ENCODE measurements at regions not wholly inside any gene's neighbourhood (a gene's known extent, or its start where the extent isn't known, plus 50 kb on each side); places are given as distances from the start of the nearest gene placed in this dataset.

DNA sequence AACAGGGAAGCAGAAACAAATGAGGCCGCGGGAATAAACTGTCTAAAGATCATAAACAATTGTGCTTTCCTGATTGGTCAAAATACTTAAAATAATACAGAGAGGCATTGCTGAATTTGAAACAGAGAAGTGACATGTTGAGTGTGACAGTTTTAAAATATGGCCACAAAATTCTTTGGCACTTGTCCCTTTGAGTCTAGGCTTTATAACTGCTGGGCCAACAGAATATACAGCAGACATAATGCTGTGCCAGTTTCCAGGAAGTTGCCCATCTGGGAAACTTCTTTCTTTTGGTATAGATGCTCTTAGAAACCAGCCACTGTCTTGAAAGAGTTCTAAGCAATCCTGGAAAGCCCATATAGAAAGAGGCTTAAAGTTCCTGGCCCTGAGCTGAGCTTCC is 668.4 kb downstream of the CENPC start:
- TF ChIP-seq, protein P1, sequence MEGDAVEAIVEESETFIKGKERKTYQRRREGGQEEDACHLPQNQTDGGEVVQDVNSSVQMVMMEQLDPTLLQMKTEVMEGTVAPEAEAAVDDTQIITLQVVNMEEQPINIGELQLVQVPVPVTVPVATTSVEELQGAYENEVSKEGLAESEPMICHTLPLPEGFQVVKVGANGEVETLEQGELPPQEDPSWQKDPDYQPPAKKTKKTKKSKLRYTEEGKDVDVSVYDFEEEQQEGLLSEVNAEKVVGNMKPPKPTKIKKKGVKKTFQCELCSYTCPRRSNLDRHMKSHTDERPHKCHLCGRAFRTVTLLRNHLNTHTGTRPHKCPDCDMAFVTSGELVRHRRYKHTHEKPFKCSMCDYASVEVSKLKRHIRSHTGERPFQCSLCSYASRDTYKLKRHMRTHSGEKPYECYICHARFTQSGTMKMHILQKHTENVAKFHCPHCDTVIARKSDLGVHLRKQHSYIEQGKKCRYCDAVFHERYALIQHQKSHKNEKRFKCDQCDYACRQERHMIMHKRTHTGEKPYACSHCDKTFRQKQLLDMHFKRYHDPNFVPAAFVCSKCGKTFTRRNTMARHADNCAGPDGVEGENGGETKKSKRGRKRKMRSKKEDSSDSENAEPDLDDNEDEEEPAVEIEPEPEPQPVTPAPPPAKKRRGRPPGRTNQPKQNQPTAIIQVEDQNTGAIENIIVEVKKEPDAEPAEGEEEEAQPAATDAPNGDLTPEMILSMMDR (IDR thresholded peaks at IDR 0.05; ENCODE audit: unreplicated experiment in 3 of 3), result no peak
- H3K36me3 Mint-ChIP-seq (ENCODE audit: low read depth), result no peaks in the 10 kb centered on the region
- peaks cover 4% of the 10 kb centered on the region for H3K9me3 Mint-ChIP-seq
- H3K4me1 Mint-ChIP-seq, result no peaks in the 10 kb centered on the region
- no peak overlapping the region for H3K27ac Mint-ChIP-seq
- H3K27me3 Mint-ChIP-seq (ENCODE audit: low read depth), result no peaks in the 10 kb centered on the region
- H3K4me3 Mint-ChIP-seq, result no peak overlapping the region

DNA sequence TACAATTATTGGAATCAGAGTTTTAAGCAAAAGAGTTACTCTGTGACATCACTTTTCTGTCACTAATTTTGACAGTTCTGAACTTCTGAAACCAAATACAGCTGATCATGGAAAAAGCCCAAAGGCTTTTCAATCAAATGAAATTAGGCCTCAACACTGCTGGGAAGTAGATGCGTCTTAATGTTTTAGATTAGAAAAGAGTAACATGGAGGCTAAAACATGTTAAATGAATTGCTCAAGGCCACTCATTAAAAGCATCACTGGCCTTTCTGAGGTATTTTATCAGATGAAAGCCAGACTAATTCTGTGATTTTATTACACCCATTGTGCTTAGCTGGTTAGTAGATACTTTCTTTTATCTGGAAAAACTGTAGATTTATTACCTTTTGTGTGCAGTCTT is 672.6 kb downstream of the CENPC start:
- no peaks in the 10 kb centered on the region for H3K36me3 Mint-ChIP-seq (ENCODE audit: low read depth)
- no peak overlapping the region for H3K27ac Mint-ChIP-seq
- TF ChIP-seq, protein P1 (IDR thresholded peaks at IDR 0.05; ENCODE audit: unreplicated experiment in 3 of 3), result no peak
- peaks cover 5% of the 10 kb centered on the region for H3K27me3 Mint-ChIP-seq (ENCODE audit: low read depth)
- H3K4me3 Mint-ChIP-seq, result no peak overlapping the region
- no peaks in the 10 kb centered on the region for H3K9me3 Mint-ChIP-seq
- H3K4me1 Mint-ChIP-seq, result no peaks in the 10 kb centered on the region

DNA sequence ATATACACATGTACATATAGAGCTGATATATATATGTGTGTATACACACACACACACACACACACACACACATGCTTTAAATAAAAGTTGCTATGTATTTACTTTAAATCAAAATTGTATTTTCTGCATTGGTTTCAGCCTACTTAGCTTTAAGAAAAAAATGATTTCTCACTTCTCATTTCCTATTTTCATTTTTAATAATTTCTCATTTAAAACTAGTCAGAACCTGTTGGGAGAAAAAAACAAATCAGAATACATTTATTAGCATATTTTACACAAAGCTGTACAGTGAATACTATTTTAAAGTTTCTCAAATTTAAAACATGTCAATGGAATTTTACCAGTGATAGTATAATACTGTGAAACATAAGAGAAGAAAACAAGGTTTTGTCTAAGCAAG is 681.8 kb downstream of the CENPC start:
- no peak overlapping the region for H3K27ac Mint-ChIP-seq
- no peak overlapping the region for H3K4me3 Mint-ChIP-seq
- H3K36me3 Mint-ChIP-seq (ENCODE audit: low read depth), result no peaks in the 10 kb centered on the region
- H3K9me3 Mint-ChIP-seq, result peaks cover 10% of the 10 kb centered on the region
- no peaks in the 10 kb centered on the region for H3K4me1 Mint-ChIP-seq
- TF ChIP-seq, protein P1 (IDR thresholded peaks at IDR 0.05; ENCODE audit: unreplicated experiment in 3 of 3), result no peak
- H3K27me3 Mint-ChIP-seq (ENCODE audit: low read depth), result peaks cover 4% of the 10 kb centered on the region

DNA sequence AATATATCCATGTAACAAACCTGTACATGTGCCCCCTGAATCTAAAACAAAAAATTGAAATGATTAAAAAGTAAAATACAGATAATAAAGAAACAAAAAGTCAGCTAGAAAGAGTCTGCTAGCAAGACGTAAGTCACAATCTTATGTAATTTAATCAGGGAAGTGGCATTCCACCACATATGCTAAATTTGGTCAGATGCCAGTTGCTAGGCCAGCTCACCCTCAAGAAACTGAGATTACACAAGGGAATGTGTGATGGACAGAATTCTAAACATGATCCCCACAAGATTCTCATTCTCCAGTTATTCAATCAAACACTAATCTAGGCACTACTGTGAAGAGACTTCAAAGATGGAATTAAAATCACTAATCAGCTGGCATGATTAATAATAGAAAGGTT is 689.3 kb downstream of the CENPC start:
- H3K36me3 Mint-ChIP-seq (ENCODE audit: low read depth), result no peaks in the 10 kb centered on the region
- TF ChIP-seq, protein P1 (IDR thresholded peaks at IDR 0.05; ENCODE audit: unreplicated experiment in 3 of 3), result no peak
- no peak overlapping the region for H3K4me3 Mint-ChIP-seq
- no peak overlapping the region for H3K27ac Mint-ChIP-seq
- H3K27me3 Mint-ChIP-seq (ENCODE audit: low read depth), result peaks cover 4% of the 10 kb centered on the region
- peaks cover 7% of the 10 kb centered on the region for H3K9me3 Mint-ChIP-seq
- no peaks in the 10 kb centered on the region for H3K4me1 Mint-ChIP-seq

DNA sequence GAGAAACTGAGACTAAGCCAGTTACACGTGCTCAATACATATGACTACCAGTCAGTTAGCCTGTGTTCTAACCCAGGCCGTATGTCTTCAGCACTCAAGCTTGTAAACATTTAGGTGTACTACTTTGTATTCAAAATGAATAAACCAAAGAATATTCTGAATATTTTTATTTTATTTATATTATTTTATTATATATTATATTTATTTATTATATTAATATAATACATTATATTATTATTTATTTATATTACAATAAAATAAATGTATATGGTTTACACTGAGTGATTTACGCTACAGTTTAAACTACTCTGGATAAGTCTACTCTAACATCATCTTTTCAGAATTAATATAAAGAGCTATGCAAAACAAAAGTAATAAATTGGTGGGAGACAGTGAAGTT is 691.5 kb downstream of the CENPC start:
- H3K36me3 Mint-ChIP-seq (ENCODE audit: low read depth), result no peaks in the 10 kb centered on the region
- H3K9me3 Mint-ChIP-seq, result no peaks in the 10 kb centered on the region

DNA sequence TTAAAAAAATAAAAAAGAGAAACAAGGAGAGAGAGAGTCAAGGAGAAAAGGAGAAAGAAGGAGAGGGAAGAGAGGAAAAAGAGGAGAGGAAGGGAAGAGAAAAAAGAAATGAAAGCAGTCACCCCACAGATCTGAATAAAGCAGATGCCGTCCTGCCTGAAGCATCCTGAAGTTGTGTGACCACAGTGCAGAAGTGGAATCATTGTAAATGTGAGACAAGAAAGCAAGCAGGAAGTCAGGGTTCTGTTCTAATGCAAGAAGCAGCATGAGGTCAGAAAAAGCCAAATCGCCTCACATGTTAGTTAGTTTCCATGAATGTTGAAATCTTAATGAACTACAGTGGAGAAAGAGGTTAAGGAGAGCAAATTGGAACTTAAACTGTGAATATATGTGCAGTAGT is 692.5 kb downstream of the CENPC start:
- Mint-ChIP-seq H3K4me1 (no peaks in the 10 kb centered on the region), H3K4me3 (no peak overlapping the region), H3K27ac (no peak overlapping the region), H3K36me3 (ENCODE audit: low read depth) (no peaks in the 10 kb centered on the region), H3K27me3 (ENCODE audit: low read depth) (no peaks in the 10 kb centered on the region), H3K9me3 (no peaks in the 10 kb centered on the region)
- TF ChIP-seq, protein P1 (IDR thresholded peaks at IDR 0.05; ENCODE audit: unreplicated experiment in 3 of 3), result no peak

More for the DNA sequence above, 691.5 kb downstream of the CENPC start:
- H3K27me3 Mint-ChIP-seq (ENCODE audit: low read depth), result no peaks in the 10 kb centered on the region
- H3K4me1 Mint-ChIP-seq, result no peaks in the 10 kb centered on the region
- TF ChIP-seq, protein P1 (IDR thresholded peaks at IDR 0.05; ENCODE audit: unreplicated experiment in 3 of 3), result no peak
- H3K4me3 Mint-ChIP-seq, result no peak overlapping the region
- H3K27ac Mint-ChIP-seq, result no peak overlapping the region
